Right atrium auricular region (tissue), 2 donors: ENCODE measurements at regions not wholly inside any gene's neighbourhood (a gene's known extent, or its start where the extent isn't known, plus 50 kb on each side); places are given as distances from the start of the nearest gene placed in this dataset.

Experiments used
- DNase-seq: peaks from one replicate; pipeline ENCODE4 v3.0.0-alpha.2; 2019; ENCODE audit warnings: low spot score
- H3K27ac ChIP-seq, 2 donors: fragments of 200-600 bp; sonication (generic); 1 replicate in 1 of 2; 2 replicates in 1 of 2; pipeline ENCODE4 v1.5.1; 2016 to 2019
- H3K27me3 ChIP-seq, 2 donors: fragments of 200-600 bp; sonication (generic); one replicate each; pipeline versions ENCODE4 v1.5.1 to v1.6.0; 2017 to 2019
- H3K36me3 ChIP-seq: fragments of 200-600 bp; sonication (generic); one replicate; pipeline ENCODE4 v1.5.1; 2016
- H3K4me1 ChIP-seq, 2 donors: fragments of 200-600 bp; sonication (generic); one replicate each; pipeline versions ENCODE4 v1.5.1 to v1.6.0; 2017 to 2019
- H3K4me3 ChIP-seq, 2 donors: fragments of 200-600 bp; sonication (generic); 1 replicate in 1 of 2; 2 replicates in 1 of 2; pipeline ENCODE4 v1.5.1; 2017 to 2019; ENCODE audit warnings: mild to moderate bottlenecking in 1 of 2, moderate library complexity in 1 of 2
- H3K9me3 ChIP-seq, 2 donors: fragments of 200-600 bp; sonication (generic); one replicate each; pipeline ENCODE4 v1.5.1; 2019
- CTCF ChIP-seq, 2 donors: fragments of 200-600 bp; sonication (generic); IDR thresholded peaks; one replicate each; pipeline ENCODE4 v1.5.1; 2019; ENCODE audit warnings: antibody characterized with exemption in 2 of 2

GRCh38 chr10:28354511-28354910 lies 51.6 kb upstream of the MPP7 start:
- H3K4me1 ChIP-seq = no peaks in the 10 kb centered on the region
- no peaks in the 10 kb centered on the region for H3K9me3 ChIP-seq
- no peak overlapping the region for H3K27ac ChIP-seq
- H3K27me3 ChIP-seq = no peaks in the 10 kb centered on the region
- H3K36me3 ChIP-seq = no peaks in the 10 kb centered on the region
- no peak for DNase-seq
- no peak for TF ChIP-seq CTCF (IDR thresholded peaks at IDR 0.05)
- no peak overlapping the region for H3K4me3 ChIP-seq

- DNase-seq = no peak
- H3K4me3 ChIP-seq = no peak overlapping the region
- H3K27ac ChIP-seq = no peak overlapping the region
- no peaks in the 10 kb centered on the region for H3K4me1 ChIP-seq
- no peaks in the 10 kb centered on the region for H3K9me3 ChIP-seq
- no peak for TF ChIP-seq CTCF (IDR thresholded peaks at IDR 0.05)
- no peaks in the 10 kb centered on the region for H3K27me3 ChIP-seq
- H3K36me3 ChIP-seq = no peaks in the 10 kb centered on the region
Observed at GRCh38 chr10:28355376-28355775, 52.5 kb upstream of the MPP7 start.

GRCh38 chr10:28359334-28359733 lies 56.5 kb upstream of the MPP7 start:
- H3K27me3 ChIP-seq = no peaks in the 10 kb centered on the region
- no peak for DNase-seq
- H3K4me3 ChIP-seq = no peak overlapping the region
- H3K36me3 ChIP-seq = no peaks in the 10 kb centered on the region
- H3K9me3 ChIP-seq = no peaks in the 10 kb centered on the region
- TF ChIP-seq CTCF (IDR thresholded peaks at IDR 0.05) = no peak
- no peaks in the 10 kb centered on the region for H3K4me1 ChIP-seq
- H3K27ac ChIP-seq = no peak overlapping the region

- DNase-seq = no peak
- no peak overlapping the region for H3K27ac ChIP-seq
- no peaks in the 10 kb centered on the region for H3K9me3 ChIP-seq
- H3K4me1 ChIP-seq = no peaks in the 10 kb centered on the region
- H3K4me3 ChIP-seq = no peak overlapping the region
- H3K27me3 ChIP-seq = no peaks in the 10 kb centered on the region
- no peak for TF ChIP-seq CTCF (IDR thresholded peaks at IDR 0.05)
- no peaks in the 10 kb centered on the region for H3K36me3 ChIP-seq
Observed at GRCh38 chr10:28360175-28360574, 57.3 kb upstream of the MPP7 start.

GRCh38 chr10:28363376-28363775 lies 60.5 kb upstream of the MPP7 start:
- no peak overlapping the region for H3K27ac ChIP-seq
- H3K4me3 ChIP-seq = no peak overlapping the region
- no peaks in the 10 kb centered on the region for H3K4me1 ChIP-seq
- no peaks in the 10 kb centered on the region for H3K9me3 ChIP-seq
- no peak for DNase-seq
- H3K27me3 ChIP-seq = no peaks in the 10 kb centered on the region
- H3K36me3 ChIP-seq = no peaks in the 10 kb centered on the region
- no peak for TF ChIP-seq CTCF (IDR thresholded peaks at IDR 0.05)

GRCh38 chr10:28365840-28366239 lies 63.0 kb upstream of the MPP7 start:
- no peak overlapping the region for H3K4me3 ChIP-seq
- H3K36me3 ChIP-seq = no peaks in the 10 kb centered on the region
- TF ChIP-seq CTCF (IDR thresholded peaks at IDR 0.05) = no peak
- no peak for DNase-seq
- H3K4me1 ChIP-seq = no peaks in the 10 kb centered on the region
- no peaks in the 10 kb centered on the region for H3K27me3 ChIP-seq
- no peak overlapping the region for H3K27ac ChIP-seq
- H3K9me3 ChIP-seq = no peaks in the 10 kb centered on the region
